IMR-90 (cell line): ENCODE measurements at regions not wholly inside any gene's neighbourhood (a gene's known extent, or its start where the extent isn't known, plus 50 kb on each side); places are given as distances from the start of the nearest gene placed in this dataset.

ENCODE experiments used
- ATAC-seq: fragments of 200-7000 bp; cut with Tn5 transposase; 2 replicates; pipeline ENCODE4 v1.9.1; 2020; ENCODE audit warnings: low read depth, mild to moderate bottlenecking, moderate library complexity
- BruUV-seq: library from RNA; stranded (reverse); fragments of 400-500 nt; replicated peaks from 2 replicates; lab custom pipeline; 2021; lab: Mats Ljungman, UMichigan
- CTCF ChIA-PET: fragments of 300-600 bp; formaldehyde crosslinking; extraction: SDS; loops from one replicate; lab custom pipeline; 2021; ENCODE audit warnings: antibody characterized with exemption; lab: Yijun Ruan, JAX
- POLR2A ChIA-PET: fragments of 300-600 bp; sonication (Branson Sonifier 250); formaldehyde crosslinking; loops from one replicate; lab custom pipeline; 2022; ENCODE audit warnings: antibody characterized with exemption; ENCODE audit not compliant: unreplicated experiment; lab: Charles Lee
- DNase-seq: peaks from one replicate; pipeline ENCODE4 v3.0.0; 2013
- H2AFZ ChIP-seq: replicated peaks from 2 replicates; pipeline ENCODE3; 2013; ENCODE audit warnings: low read length, mild to moderate bottlenecking; ENCODE audit not compliant: poor library complexity
- H2AK5ac ChIP-seq: 2 replicates; pipeline ENCODE4 v1.6.1; 2013; ENCODE audit warnings: low read depth, low read length, inconsistent platforms
- H2AK9ac ChIP-seq: replicated peaks from 2 replicates; pipeline ENCODE3; 2013; ENCODE audit warnings: mild to moderate bottlenecking, low read depth, low read length, moderate library complexity; ENCODE audit not compliant: poor library complexity
- H2BK120ac ChIP-seq: 2 replicates; pipeline ENCODE4 v1.6.1; 2013; ENCODE audit warnings: low read depth, low read length, inconsistent platforms
- H2BK15ac ChIP-seq: 3 replicates; pipeline ENCODE4 v1.6.1; 2013; ENCODE audit warnings: low read depth, low read length, inconsistent platforms
- H2BK20ac ChIP-seq: 2 replicates; pipeline ENCODE4 v1.6.1; 2013; ENCODE audit warnings: low read depth, mild to moderate bottlenecking, inconsistent platforms, low read length, moderate library complexity
- H2BK5ac ChIP-seq: 2 replicates; pipeline ENCODE4 v1.6.1; 2013; ENCODE audit warnings: mild to moderate bottlenecking, low read depth, low read length, inconsistent platforms; ENCODE audit not compliant: poor library complexity, severe bottlenecking
- H3K14ac ChIP-seq: replicated peaks from 2 replicates; pipeline ENCODE4 v1.6.1; 2013; ENCODE audit warnings: low read depth, low read length, inconsistent platforms
- H3K18ac ChIP-seq: 2 replicates; pipeline ENCODE4 v1.6.1; 2013; ENCODE audit warnings: low read depth, low read length, control low read depth
- H3K23ac ChIP-seq: 2 replicates; pipeline ENCODE4 v1.6.1; 2013; ENCODE audit warnings: low read depth, low read length, inconsistent platforms
- H3K27ac ChIP-seq: 2 replicates; pipeline ENCODE4 v1.5.1; 2013; ENCODE audit warnings: mild to moderate bottlenecking, control low read depth, low read length; ENCODE audit not compliant: insufficient read depth
- H3K27me3 ChIP-seq: 2 replicates; pipeline ENCODE4 v1.6.1; 2013; ENCODE audit warnings: low read length; ENCODE audit not compliant: control insufficient read depth, insufficient read depth
- H3K36me3 ChIP-seq: 2 replicates; pipeline ENCODE4 v1.6.1; 2013; ENCODE audit warnings: low read length, mixed read lengths; ENCODE audit not compliant: control insufficient read depth, insufficient read depth
- H3K4ac ChIP-seq: 2 replicates; pipeline ENCODE4 v1.6.1; 2013; ENCODE audit warnings: low read depth, low read length, inconsistent platforms
- H3K4me1 ChIP-seq: 2 replicates; pipeline ENCODE4 v1.6.1; 2013; ENCODE audit warnings: low read length, mixed read lengths; ENCODE audit not compliant: control insufficient read depth, insufficient read depth
- H3K4me2 ChIP-seq: 2 replicates; pipeline ENCODE4 v1.6.1; 2013; ENCODE audit warnings: low read depth, mild to moderate bottlenecking, control low read depth, low read length, moderate library complexity
- H3K4me3 ChIP-seq: 2 replicates; pipeline ENCODE4 v1.5.1; 2013; ENCODE audit warnings: low read depth, mild to moderate bottlenecking, control low read depth, low read length, moderate library complexity; ENCODE audit not compliant: insufficient read depth
- H3K56ac ChIP-seq: 2 replicates; pipeline ENCODE4 v1.6.1; 2013; ENCODE audit warnings: low read length, inconsistent platforms; ENCODE audit not compliant: insufficient read depth; ENCODE audit errors: extremely low read depth
- H3K79me1 ChIP-seq, 2 experiments: 2 replicates each; pipeline ENCODE4 v1.6.1; 2013; ENCODE audit warnings: low read length in 2 of 2, inconsistent platforms in 1 of 2, low read depth in 1 of 2
- H3K9ac ChIP-seq: 2 replicates; pipeline ENCODE4 v1.6.1; 2013; ENCODE audit warnings: low read depth, low read length, control low read depth
- H3K9me1 ChIP-seq: 2 replicates; pipeline ENCODE4 v1.6.1; 2013; ENCODE audit warnings: low read length, inconsistent platforms; ENCODE audit not compliant: insufficient read depth
- H3K9me3 ChIP-seq: 2 replicates; pipeline ENCODE4 v1.6.1; 2013; ENCODE audit warnings: low read length; ENCODE audit not compliant: control insufficient read depth, insufficient read depth
- H4K20me1 ChIP-seq: 2 replicates; pipeline ENCODE4 v1.6.1; 2013; ENCODE audit warnings: low read length, inconsistent platforms; ENCODE audit not compliant: insufficient read depth
- H4K5ac ChIP-seq: 2 replicates; pipeline ENCODE4 v1.6.1; 2013; ENCODE audit warnings: mild to moderate bottlenecking, low read depth, low read length, control low read depth
- H4K8ac ChIP-seq, 2 experiments: 2 replicates each; pipeline ENCODE4 v1.6.1; 2013; ENCODE audit warnings: low read depth in 2 of 2, low read length in 2 of 2, control low read depth in 1 of 2, inconsistent platforms in 1 of 2
- H4K91ac ChIP-seq: 2 replicates; pipeline ENCODE4 v1.6.1; 2013; ENCODE audit warnings: low read depth, low read length, inconsistent platforms; ENCODE audit not compliant: insufficient read depth
- ELK1 ChIP-seq: fragments of 150-350 bp; IDR thresholded peaks from 2 replicates; pipeline ENCODE4 v1.6.1; 2016; ENCODE audit warnings: low read depth, mild to moderate bottlenecking, low read length, moderate library complexity, borderline replicate concordance
- POLR2A ChIP-seq: IDR thresholded peaks from 2 replicates; pipeline ENCODE4 v1.6.1; 2012; ENCODE audit warnings: mild to moderate bottlenecking, low read depth, low read length
- RAD21 ChIP-seq: IDR thresholded peaks from 2 replicates; pipeline ENCODE4 v1.6.1; 2012; ENCODE audit warnings: low read length, improper control_type of control experiment
- RCOR1 ChIP-seq: IDR thresholded peaks from 2 replicates; pipeline ENCODE4 v1.6.1; 2012; ENCODE audit warnings: mild to moderate bottlenecking, low read length, improper control_type of control experiment; ENCODE audit not compliant: insufficient replicate concordance
- WGBS, 2 experiments: methylation state at CpG; one replicate each; pipeline versions ENCODE4 v1.1.5 to v1.1.7; 2013; ENCODE audit warnings: missing lambda C conversion rate in 2 of 2; ENCODE audit not compliant: insufficient read length in 1 of 2; ENCODE audit errors: extremely low coverage in 2 of 2; 5-methylcytosine and 5-hydroxymethylcytosine counted together
- dilution Hi-C: fragments of 300-500 bp; cut with HindIII; formaldehyde crosslinking; loops from one replicate; pipeline ENCODE4 v1.14.3; 2018; ENCODE audit warnings: low sequenced_read_pairs; ENCODE audit not compliant: unreplicated experiment
- in situ Hi-C: fragments of 300-500 bp; cut with MboI; formaldehyde crosslinking; loops from 3 replicates; pipeline ENCODE4 v1.14.3; 2019; ENCODE audit warnings: low sequenced_read_pairs, inconsistent platforms, mixed read lengths
- intact Hi-C: fragments of 100-400 bp; cut with micrococcal nuclease; formaldehyde crosslinking; loops from 2 replicates; pipeline ENCODE4 v1.10.0; 2022
- TF ChIP-seq, protein P1 (sequence below): fragments of 150-350 bp; IDR thresholded peaks from 2 replicates; pipeline ENCODE4 v1.6.1; 2017; ENCODE audit warnings: mild to moderate bottlenecking, antibody characterized with exemption, low read length, low read depth

DNA sequence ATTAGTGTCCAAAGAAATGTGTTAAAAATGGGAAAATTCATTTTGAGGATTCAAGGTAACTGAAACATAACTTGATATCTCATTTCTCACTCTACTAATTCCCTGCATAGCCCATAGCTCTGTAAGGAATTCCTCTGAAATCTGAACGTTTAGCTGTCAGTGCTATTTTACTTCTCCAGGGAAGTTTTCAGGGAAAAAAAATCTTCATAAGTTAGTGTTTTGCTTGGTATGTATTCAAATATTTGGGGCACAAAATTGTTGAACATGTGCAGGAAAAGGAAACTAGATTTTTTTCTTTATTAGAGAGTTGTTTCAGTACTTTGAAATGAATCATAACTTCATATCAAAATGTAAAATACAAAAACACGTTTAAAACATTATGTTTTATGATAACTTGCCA is 891.4 kb downstream of the CENPC start:
- Histone ChIP-seq H2BK15ac (no peak overlapping the region), H3K4me3 (no peak overlapping the region), H3K4me2 (no peak overlapping the region), H4K20me1 (no peaks in the 10 kb centered on the region), H3K79me1 (no peaks in the 10 kb centered on the region), H3K36me3 (no peaks in the 10 kb centered on the region), H2AFZ (no peak overlapping the region), H2BK120ac (no peak overlapping the region), H2AK5ac (no peak overlapping the region), H3K23ac (no peak overlapping the region), H3K9me3 (no peaks in the 10 kb centered on the region), H3K9ac (no peak overlapping the region), H4K5ac (no peak overlapping the region), H2BK5ac (no peak overlapping the region), H4K8ac (no peak overlapping the region), H3K18ac (no peak overlapping the region), H3K56ac (no peak overlapping the region), H3K9me1 (no peaks in the 10 kb centered on the region), H2BK20ac (no peak overlapping the region), H3K14ac (no peak overlapping the region), H2AK9ac (no peak overlapping the region), H4K91ac (no peak overlapping the region), H3K27ac (no peak overlapping the region), H3K27me3 (no peaks in the 10 kb centered on the region), H3K4me1 (no peaks in the 10 kb centered on the region), H3K4ac (no peak overlapping the region)
- ChIA-PET POLR2A (no interaction called here), CTCF (no interaction called here)
- dilution Hi-C loops (no loop called here), intact Hi-C loops (no loop called here), in situ Hi-C loops (no loop called here)
- BruUV-seq: no TSS peak
- ATAC-seq (no peak), DNase-seq (no peak)
- WGBS, 2 experiments: no CpG with 5 or more reads among the region's 2 CpGs
- no peak for TF ChIP-seq ELK1
- TF ChIP-seq, protein P1, sequence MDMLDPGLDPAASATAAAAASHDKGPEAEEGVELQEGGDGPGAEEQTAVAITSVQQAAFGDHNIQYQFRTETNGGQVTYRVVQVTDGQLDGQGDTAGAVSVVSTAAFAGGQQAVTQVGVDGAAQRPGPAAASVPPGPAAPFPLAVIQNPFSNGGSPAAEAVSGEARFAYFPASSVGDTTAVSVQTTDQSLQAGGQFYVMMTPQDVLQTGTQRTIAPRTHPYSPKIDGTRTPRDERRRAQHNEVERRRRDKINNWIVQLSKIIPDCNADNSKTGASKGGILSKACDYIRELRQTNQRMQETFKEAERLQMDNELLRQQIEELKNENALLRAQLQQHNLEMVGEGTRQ: no peak
- TF ChIP-seq POLR2A: no peak
- no peak for TF ChIP-seq RAD21
- TF ChIP-seq RCOR1: no peak
